ENCODE measurements at regions not wholly inside any gene's neighbourhood (a gene's known extent, or its start where the extent isn't known, plus 50 kb on each side); places are given as distances from the start of the nearest gene placed in this dataset.
"Not testable (repeated sequence)": the region's sequence is repeated elsewhere in the genome, so short reads cannot be mapped to it uniquely, and the experiment has no call there.

DNA sequence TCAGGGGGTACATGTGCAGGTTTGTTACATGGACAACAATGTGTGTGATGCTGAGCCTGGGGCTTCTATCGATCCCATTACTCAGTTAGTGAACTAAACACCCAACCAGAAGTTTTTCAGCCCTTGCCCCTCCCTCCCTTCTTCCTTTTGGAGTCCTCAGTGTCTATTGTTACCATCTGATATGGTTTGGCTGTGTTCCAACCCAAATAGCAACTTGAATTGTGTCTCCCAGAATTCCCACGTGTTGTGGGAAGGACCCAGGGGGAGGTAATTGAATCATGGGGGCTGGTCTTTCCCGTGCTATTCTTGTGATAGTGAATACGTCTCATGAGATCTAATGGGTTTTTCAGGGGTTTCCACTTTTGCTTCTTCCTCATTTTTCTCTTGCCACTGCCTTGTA lies 186.3 kb downstream of the AEBP2 start:
- DNase-seq (ENCODE audit: low read depth), result not testable (repeated sequence)

DNA sequence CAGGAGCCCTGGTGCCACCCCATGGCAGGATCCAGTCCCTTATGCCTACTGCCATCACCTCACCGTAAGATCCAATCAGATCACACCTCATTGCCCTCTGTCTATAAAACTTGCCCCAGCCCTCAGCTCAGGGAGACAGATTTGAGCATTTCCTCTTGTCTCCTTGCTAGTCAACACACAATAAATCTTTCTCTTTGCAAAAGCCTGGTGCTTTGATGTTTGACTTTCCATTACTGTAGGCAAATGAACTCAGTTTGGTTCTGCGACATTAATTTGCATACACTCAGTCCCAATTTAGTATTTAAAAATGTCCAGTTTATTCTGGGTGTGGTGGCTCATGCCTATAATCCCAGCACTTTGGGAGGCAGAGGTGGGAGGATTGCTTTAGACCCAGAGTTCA lies 188.4 kb downstream of the AEBP2 start:
- no peak for DNase-seq (ENCODE audit: low read depth)

GRCh38 chr12:19630536-19630935 lies 191.2 kb downstream of the AEBP2 start:
- no peak for DNase-seq (ENCODE audit: low read depth)

DNA sequence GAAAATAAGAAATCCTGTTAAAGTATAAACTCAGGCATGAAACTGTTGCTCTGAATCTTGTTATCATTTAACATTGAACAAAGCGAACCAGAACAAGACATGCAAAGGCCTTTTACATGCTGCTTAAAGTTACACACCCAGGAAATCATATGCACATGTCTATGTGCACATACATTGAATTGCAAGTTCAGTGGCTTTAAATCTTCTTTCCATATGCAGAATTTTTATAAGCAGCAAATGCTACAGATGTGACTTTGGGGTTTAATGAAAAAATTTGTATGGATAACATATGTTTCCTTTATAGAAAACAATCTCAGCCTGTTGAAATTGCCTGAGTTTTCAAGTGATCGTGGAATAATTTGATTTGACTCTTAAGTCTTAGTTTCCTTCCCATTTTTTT lies 193.9 kb downstream of the AEBP2 start:
- DNase-seq (ENCODE audit: low read depth), result no peak

DNA sequence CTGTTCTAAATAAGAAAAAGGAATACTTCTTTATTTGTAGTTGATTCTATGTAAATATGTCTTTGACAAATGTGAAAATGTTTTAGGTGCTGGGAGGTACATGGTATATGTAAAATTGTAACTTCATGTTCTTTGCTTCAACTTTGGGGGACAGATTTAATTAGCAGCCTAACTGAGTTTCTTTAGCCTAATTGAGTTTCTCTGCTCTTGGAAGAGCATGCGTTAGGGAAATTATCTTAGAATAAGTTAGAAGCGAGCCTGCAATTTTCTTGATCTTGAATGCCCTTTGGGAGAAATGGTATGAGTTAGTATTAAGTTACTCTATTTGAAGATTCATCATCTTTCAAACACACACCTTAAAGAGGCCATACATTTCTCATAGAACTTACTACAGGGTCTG lies 194.3 kb downstream of the AEBP2 start:
- DNase-seq (ENCODE audit: low read depth), result no peak

DNA sequence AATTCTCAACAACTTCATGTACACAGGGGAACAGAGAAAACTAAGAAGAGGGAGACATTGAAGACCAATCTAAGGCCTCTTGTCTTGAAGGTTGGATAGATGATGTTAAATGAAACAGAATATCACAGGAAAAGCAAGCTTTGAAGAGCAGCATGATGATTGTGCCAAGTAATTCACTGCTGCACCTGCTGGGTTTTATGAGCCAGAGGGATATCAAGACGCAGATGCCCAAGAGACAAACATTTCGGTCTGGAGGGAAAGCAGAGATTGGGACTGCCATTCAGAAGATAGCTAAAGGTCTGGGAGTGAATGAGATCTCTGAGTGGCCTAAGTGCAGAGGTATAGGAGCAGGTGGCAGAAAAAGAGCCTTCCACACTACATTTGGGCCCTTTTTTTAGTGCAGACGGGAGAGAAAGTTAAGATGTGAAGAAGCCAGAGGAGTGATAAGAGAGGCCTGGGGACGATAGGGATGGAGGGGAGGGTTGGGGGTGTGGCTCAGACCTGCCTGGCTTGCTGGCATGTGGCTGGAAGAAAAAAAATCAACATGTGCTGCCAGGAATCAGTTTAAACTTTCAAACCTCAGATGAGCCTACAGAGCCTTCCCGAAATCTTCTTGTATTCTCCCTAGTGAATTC lies 200.6 kb downstream of the AEBP2 start:
- DNase-seq (ENCODE audit: low read depth), result no peak

DNA sequence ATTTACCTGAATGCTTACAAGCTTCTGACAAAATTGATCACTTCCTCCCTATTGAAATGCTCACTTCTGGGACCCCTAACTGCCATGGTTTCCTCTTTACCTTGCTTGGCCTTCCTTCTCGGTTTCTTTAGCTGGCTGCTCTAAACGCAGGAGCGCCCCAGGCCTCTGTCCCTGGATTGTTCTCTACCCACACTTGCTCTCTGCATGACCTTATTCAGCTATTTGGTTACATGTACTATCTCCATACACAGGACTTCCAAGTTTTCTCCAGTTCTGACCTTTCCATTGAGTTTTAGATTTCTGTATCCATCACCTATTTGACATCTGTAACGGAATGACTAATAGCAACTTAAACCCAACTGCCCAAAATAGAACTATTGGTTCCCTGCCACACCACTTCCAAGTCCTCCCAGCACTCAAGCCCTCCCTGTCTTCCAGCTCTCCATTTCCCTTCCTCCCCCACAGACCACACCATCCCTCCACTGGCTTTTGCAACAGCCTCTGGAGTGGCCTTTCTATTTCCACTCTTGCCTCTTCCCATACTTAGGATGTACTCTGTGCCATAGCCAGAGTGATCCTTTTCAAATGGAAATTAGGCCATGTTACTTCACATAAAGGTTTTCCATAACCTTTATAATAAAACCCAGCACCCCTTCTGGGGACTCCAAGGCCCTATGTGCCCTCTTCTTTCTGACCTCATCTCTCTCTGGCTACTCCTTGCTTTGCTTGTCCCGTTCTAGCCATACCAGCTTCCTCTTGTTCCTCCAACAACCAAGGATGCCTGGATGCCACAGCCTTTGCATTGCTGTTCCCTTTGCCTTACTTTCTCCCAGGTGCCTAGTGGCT lies 202.2 kb downstream of the AEBP2 start:
- no peak for DNase-seq (ENCODE audit: low read depth)

- no peak for DNase-seq (ENCODE audit: low read depth)
Measured at GRCh38 chr12:19642345-19642744, 203.1 kb downstream of the AEBP2 start.

DNA sequence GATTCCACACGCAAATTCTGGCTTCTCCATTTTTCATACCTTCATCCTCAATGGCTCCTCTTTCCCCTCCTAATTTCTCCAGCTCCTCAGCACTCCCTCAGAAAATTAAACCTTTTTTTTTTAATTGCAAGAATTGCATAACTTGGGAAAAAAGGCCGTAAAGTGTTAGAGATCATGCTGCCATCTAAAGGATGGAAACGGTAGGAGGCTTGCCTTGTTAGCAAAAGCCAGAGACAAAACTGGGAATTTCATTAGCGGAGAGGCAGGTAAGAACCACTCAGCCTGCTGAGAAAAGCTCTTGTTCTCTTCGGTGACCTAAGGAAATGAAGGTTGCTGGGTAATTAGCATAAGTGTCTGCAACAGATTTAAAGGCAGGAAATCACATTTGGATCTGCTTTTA lies 204.3 kb downstream of the AEBP2 start:
- no peak for DNase-seq (ENCODE audit: low read depth)

DNA sequence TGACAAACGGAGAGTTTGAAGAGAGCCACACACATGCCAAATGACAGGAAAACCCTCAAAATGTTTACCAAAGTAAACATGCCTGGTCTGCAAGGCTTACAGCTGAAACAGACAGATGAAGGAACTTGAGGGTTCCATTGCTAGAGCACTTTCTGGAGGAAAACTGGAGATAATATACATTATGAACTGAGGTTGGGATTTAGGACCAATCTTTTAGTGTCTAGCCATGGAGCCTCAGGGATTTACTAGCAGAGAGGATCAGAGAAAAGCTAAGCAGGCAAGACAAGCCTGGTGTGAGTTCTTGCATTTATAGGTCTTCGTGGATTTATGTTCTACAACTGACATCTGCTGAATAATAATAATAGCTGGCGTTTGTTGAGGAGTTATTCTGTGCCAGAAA lies 205.3 kb downstream of the AEBP2 start:
- no peak for DNase-seq (ENCODE audit: low read depth)

DNA sequence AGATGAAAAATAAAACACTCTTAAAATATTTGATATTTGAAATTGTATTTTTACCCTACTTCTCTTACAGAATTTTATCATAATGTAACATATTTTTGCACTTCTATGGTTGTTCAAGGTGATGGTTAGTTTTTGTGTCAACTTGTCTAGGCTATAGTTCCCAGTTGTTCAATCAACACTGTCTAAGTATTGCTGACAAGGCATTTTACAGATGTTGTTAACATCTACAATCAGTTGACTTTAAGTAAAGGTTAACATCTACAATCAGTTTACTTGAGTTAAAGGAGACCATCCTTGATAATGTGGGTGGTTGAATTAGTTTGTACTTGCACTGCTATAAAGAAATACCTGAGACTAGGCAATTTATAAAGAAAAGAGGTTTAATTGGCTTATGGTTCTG lies 206.5 kb downstream of the AEBP2 start:
- DNase-seq (ENCODE audit: low read depth), result no peak

DNA sequence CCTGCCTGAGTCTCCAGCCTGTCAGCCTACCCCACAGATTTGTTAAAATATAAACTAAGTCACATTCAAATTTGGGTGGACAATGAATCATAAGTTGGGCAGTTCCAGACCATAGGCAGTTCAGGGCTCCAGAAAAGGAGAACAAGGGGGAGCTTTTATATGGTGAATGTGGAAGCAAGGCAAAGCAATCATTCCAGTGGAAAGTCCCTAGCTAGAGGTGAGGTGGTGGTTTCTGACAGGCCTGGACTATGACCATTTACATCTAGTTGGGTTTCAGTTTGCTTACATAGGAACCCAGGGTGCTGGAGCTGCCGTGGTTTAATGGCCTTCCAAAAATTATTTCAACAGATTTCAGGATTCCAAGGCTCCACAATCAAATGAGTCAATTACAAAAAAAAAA lies 207.3 kb downstream of the AEBP2 start:
- DNase-seq (ENCODE audit: low read depth), result no peak

DNA sequence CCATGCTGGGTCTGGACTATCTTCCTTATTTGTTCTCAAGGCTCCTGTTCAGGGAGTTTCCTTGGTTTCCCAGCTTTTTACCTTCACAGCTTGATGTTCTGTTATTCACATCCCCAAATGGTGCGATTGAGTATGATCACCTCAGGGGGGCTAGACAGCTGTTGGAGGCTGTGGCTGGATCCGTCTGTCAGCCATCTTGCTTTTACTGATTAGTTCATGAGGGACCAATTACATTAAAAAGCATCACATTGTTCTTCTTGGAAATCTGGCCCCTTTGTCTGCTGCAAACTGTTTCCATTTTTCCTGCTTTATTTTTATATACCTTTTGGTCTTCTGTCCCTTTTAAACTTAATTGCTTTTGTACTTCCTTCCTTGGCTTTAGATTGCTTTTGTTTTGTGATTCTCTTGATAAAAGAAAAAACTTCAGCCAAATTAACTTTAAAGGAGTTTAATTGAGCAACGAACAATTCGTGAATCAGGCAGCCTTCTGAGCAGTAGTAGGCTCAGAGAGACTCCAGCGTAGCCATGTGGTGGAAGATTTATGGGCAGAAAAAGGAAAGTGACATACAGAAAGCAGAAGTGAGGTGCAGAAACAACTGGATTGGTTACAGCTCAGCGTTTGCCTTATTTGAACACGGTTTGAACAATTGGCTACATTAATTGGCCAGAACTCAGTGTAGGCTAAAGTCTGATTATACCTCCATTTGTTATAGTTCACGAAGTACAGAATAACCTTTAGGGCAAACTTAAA lies 208.7 kb downstream of the AEBP2 start:
- DNase-seq (ENCODE audit: low read depth), result no peak

DNA sequence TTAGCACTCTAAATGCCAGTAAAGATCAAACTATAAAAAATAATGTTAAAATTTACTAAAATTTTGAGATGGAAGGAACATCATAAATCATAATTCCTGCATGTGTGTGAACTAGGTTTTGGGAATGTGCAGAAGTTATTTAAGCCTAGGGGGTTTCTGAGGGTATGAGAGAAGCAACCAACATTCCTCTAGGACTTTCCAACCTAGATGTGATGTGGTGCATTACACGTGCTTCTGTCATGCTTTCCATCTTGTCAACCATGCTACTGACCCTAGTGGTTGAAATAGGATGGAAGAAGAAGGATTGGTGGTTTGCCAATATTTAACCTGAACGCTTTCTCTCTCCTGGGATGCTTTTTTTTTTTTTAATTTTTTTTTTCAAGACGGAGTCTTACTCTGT lies 209.3 kb downstream of the AEBP2 start:
- DNase-seq (ENCODE audit: low read depth), result no peak

DNA sequence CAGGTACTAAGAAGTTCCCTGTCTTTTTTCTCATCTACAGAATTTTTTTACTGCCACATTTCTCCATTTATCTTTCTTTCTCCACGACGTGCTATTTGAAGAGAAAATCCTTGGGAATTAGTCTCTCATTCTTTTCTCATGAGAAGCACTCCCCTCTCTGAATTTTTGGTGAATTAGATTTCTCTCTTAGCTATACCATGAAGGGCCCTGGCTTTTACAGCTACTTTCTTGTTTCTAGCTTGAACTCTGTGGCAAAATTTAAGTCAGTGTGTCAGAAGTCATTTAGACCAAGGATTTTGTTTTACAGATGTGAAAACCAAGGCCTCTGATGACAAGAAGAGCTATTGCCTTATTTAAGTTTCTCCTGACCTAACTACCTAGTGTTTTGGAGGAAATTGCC lies 213.1 kb downstream of the AEBP2 start:
- DNase-seq (ENCODE audit: low read depth), result no peak

DNA sequence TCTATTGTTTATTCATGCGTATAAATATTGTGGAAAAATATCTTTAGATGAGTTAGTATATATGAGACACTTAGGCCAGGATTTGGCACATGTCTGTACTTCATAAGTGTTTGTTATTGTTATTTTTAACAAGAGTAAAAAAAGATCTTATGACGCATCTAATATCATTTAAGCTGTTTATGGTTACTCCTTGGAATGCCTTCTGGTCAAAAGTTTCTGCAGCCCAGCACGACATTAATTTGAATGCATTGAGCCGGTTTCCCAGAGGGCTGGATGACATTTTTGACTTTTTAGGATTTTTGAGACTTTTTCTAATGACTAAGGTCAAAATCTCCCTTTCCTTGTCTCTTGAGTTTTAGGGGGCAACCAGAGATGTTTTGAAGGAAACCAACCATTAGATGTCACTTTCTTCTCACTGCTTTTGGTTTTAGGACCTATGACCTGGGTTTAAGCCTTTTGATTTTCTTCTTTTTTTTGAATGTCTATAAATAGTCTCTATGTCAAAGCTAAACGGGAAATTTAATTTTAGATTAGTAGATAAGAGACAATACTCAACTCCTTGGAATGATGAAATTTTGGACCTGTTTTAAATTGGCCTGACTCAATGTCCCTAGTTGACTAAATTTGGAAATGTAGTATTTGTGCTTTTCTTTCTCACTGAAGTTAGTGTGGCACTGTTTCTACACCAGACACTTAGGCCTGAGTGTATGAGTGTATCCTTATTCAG lies 215.5 kb downstream of the AEBP2 start:
- DNase-seq (ENCODE audit: low read depth), result no peak

DNA sequence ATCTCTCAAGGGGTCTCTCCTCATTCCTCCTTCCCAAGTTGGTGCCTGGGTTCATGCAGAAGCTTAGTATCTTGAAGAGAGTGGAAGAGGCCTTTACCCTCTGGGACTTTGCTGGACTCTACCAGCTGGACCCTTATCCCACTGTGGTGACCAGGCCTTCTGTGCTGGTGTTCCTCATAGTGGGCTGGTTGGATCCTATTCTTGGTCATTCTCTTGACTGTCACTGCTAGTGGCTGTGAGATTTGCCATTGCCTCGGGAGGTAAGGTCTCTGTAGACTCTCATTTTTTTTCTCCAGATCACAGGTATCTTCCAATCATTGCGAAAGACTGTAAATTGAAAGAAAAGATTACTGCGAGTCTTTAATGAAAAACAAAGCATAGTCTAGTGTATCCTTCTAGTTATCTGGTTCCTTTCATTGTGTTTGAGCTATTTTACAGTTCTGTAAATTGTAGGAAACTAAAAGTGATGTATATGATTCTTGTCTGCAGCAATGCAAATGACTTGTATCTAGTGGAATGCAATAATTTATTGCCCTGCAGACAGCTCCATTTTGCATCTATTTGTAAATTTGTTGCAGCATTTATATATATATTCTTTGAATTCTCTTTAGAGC lies 217.9 kb downstream of the AEBP2 start:
- DNase-seq (ENCODE audit: low read depth), result no peak

DNA sequence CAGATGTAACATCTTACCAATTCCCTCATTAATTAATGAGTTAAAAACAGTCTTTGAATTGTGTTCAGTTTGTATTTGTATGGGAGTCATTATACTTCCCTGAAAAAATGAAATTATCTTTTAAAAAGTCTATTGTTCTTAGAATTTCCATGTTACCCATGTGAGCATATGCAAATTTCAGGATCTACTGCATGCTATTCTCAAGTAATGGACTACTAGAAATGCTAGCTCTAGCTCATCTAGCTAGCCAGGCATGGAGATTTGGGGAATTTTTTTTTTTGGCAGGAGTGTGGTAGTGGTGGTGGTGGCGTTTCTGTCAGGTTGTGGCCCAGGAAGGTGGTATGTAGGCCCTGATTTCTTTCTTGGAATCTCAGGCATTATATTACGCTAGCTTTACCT lies 218.4 kb downstream of the AEBP2 start:
- DNase-seq (ENCODE audit: low read depth), result no peak

DNA sequence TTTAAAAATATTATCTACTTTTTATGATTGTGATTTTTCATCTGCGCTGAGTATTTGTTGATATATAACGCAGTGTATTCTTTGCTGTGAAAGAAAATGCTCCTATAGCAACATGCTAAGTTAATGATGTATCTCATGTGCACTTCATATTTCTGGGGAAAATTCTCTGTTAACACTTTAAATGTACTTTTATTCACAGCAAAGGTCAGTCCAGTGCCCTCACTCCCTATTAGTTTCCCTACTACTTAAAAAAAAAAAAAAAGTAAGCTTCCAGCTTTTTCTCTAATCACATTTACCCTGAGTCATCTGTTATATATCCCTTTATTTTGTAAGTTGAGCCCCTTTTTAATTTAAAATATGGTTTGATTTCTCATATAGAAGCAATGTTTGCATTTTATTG lies 219.8 kb downstream of the AEBP2 start:
- DNase-seq (ENCODE audit: low read depth), result no peak

DNA sequence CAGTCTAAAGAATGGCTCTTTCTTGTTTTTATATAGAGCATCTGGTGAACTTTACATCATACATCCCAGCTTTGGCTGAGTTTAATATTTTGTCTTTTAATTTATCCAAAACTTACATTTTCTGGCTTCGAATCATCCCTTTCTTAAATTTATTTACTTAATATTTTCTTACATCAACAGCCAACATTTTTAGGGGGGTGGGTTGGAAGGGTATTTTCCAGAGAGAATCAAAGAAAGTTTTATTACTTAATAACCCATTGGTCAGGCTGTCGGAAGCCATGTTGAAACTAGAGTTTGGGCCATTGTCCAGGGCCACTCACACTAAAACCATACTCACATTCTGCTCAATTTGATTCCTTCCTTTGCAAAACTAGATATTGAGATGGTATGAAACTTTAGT lies 220.2 kb downstream of the AEBP2 start:
- no peak for DNase-seq (ENCODE audit: low read depth)

- no peak for DNase-seq (ENCODE audit: low read depth)
Measured at GRCh38 chr12:19665121-19665900, 226.0 kb downstream of the AEBP2 start.
